BJ (cell line): ENCODE measurements at regions not wholly inside any gene's neighbourhood (a gene's known extent, or its start where the extent isn't known, plus 50 kb on each side); places are given as distances from the start of the nearest gene placed in this dataset.
A peak's percentile ranks its signal among the peaks of the same experiment; 100 is the strongest.
"Not testable (repeated sequence)": the region's sequence is repeated elsewhere in the genome, so short reads cannot be mapped to it uniquely, and the experiment has no call there.

Source experiments
- CTCF ChIA-PET: fragments of 350-600 bp; formaldehyde crosslinking; extraction: SDS; loops from one replicate; lab custom pipeline; 2021; ENCODE audit warnings: antibody characterized with exemption, inconsistent platforms; lab: Yijun Ruan, JAX
- POLR2A ChIA-PET: fragments of 300-600 bp; sonication (Branson Sonifier 250); formaldehyde crosslinking; extraction: SDS; loops from one replicate; lab custom pipeline; 2021; ENCODE audit warnings: antibody characterized with exemption; lab: Charles Lee
- DNase-seq: peaks from one replicate; pipeline ENCODE4 v3.0.0-alpha.2; 2011; ENCODE audit warnings: low read depth
- H3K27me3 ChIP-seq: 2 replicates; pipeline ENCODE4 v1.6.0; 2011; ENCODE audit warnings: low read length; ENCODE audit not compliant: control insufficient read depth, insufficient read depth
- H3K36me3 ChIP-seq: 2 replicates; pipeline ENCODE4 v1.5.1; 2011; ENCODE audit warnings: low read length; ENCODE audit not compliant: control insufficient read depth, insufficient read depth
- H3K4me3 ChIP-seq: 2 replicates; pipeline ENCODE4 v1.5.1; 2011; ENCODE audit warnings: low read depth, mild to moderate bottlenecking, control low read depth, low read length
- TF ChIP-seq, protein P1 (sequence below): IDR thresholded peaks from 2 replicates; pipeline ENCODE4 v1.5.1; 2011; ENCODE audit warnings: low read depth, mild to moderate bottlenecking, control low read depth, inconsistent platforms, low read length, moderate library complexity; ENCODE audit not compliant: insufficient read depth

DNA sequence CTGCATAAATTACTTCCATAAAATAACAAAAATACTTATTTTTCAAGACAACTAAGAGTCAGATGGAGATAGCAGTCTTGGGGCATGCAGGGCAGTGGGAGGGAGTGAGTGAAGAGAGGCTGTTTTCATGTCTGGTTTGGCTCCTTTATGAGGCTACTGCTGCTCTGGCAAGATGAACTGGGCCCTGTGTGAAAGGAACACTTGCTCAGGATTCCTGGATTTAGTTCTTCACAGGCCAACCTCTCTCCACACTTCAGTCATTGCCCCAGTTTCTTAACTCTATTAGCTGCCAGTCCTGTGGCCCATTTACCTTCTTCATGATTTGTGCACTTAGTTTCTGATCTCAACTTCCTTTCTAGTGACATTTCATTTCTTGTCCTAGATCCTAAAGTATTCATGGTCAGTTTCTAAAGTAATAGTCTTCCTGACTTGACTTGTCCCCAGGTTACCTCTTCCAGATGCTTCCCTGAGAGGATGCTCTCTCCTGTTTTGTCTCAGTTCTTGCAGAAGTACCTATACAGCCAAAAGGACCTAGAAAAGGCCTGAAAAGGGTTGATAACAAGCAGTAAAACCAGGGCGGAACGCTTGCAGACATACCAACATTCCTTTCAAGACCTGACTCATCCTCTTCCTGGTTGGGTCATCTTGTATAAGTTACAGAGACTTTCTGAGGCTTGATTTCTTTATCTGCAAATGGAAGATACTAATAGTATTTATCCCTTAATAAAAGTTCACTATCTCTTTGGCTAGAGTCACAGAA, 77.0 kb upstream of the ZFAND5 start:
- H3K4me3 ChIP-seq, result no peak overlapping the region
- TF ChIP-seq, protein P1, sequence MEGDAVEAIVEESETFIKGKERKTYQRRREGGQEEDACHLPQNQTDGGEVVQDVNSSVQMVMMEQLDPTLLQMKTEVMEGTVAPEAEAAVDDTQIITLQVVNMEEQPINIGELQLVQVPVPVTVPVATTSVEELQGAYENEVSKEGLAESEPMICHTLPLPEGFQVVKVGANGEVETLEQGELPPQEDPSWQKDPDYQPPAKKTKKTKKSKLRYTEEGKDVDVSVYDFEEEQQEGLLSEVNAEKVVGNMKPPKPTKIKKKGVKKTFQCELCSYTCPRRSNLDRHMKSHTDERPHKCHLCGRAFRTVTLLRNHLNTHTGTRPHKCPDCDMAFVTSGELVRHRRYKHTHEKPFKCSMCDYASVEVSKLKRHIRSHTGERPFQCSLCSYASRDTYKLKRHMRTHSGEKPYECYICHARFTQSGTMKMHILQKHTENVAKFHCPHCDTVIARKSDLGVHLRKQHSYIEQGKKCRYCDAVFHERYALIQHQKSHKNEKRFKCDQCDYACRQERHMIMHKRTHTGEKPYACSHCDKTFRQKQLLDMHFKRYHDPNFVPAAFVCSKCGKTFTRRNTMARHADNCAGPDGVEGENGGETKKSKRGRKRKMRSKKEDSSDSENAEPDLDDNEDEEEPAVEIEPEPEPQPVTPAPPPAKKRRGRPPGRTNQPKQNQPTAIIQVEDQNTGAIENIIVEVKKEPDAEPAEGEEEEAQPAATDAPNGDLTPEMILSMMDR, result no peak
- DNase-seq, result peak; percentile 68
- H3K36me3 ChIP-seq, result no peaks in the 10 kb centered on the region
- ChIA-PET CTCF (interaction anchor here (0.5 to 2.1 kb wide), 2 partner anchors 13 to 179 kb away, joined by 3 to 5 read pairs; no protein-coding TSS in a partner anchor), POLR2A (no interaction called here)
- no peaks in the 10 kb centered on the region for H3K27me3 ChIP-seq

DNA sequence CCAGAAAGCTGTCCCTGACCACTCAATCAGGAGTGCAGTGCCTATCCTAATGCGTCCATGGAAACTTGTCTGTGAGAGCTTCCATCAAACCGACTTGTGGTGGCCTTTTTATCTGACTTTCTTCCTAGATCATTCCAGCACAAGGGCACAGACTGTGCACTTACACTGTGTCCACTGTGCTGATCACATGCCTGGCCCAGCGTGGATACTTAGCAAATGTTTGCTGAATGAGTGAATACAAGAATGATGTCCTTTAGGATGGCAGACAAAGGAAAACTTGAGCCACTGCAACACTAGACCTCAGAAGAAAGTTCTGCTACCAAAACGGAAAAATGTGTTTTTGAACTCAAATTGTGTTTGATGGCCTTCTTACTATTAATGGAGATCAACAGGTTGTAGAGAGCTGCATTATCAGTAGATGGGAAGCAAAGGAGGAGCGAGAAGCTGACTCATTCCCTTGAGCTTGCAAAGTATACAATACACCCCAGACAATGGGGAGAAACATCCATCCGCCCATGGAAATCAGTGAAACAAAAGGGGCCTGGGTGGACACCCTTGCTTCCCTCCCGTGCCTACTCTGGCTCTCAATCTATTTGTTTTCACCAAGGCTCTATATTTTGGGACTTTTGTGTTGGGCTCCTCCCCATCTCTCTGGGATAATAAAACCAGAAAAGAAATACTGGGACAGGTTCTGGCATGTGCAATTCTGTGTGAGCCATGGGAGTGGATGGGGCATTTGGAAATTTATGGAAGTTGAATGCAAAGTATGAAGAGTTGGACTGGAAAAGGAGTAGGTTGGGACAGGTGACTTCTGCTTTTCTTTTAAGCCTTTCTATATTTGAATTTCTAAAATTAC, 76.2 kb upstream of the ZFAND5 start:
- POLR2A ChIA-PET, result no interaction called here

DNA sequence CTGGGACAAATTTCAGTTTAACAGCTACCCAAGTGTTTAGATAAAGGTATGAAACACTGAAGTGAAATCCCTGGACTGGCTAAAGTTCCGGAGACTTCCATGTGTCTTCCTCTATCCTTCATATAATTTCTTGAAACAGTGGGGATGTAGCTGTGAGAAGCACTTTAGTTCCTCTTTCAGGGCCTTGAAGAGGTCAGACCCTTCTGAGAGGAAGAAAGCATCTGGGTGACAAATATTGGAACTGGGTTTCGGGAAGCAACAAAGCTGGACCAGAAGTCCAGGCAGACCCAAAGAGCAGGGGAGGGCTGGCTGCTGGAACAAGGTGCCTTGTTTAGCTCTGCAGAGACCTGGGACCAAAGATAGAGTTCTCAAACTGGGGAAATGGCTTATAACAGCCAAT, 75.4 kb upstream of the ZFAND5 start:
- TF ChIP-seq, protein P1, result no peak
- Histone ChIP-seq H3K27me3 (no peaks in the 10 kb centered on the region), H3K4me3 (no peak overlapping the region), H3K36me3 (no peaks in the 10 kb centered on the region)
- no peak for DNase-seq
- CTCF ChIA-PET, result interaction anchor here (0.6 to 2.1 kb wide), 2 partner anchors 12 to 103 kb away, joined by 3 to 5 read pairs; no protein-coding TSS in a partner anchor
- POLR2A ChIA-PET, result no interaction called here

More for the DNA sequence above, 76.2 kb upstream of the ZFAND5 start:
- Histone ChIP-seq H3K27me3 (no peaks in the 10 kb centered on the region), H3K36me3 (no peaks in the 10 kb centered on the region), H3K4me3 (no peak overlapping the region)
- TF ChIP-seq, protein P1, result no peak
- no peak for DNase-seq
- CTCF ChIA-PET, result interaction anchor here (0.6 to 2.1 kb wide), 2 partner anchors 12 to 102 kb away, joined by 3 to 5 read pairs; no protein-coding TSS in a partner anchor

DNA sequence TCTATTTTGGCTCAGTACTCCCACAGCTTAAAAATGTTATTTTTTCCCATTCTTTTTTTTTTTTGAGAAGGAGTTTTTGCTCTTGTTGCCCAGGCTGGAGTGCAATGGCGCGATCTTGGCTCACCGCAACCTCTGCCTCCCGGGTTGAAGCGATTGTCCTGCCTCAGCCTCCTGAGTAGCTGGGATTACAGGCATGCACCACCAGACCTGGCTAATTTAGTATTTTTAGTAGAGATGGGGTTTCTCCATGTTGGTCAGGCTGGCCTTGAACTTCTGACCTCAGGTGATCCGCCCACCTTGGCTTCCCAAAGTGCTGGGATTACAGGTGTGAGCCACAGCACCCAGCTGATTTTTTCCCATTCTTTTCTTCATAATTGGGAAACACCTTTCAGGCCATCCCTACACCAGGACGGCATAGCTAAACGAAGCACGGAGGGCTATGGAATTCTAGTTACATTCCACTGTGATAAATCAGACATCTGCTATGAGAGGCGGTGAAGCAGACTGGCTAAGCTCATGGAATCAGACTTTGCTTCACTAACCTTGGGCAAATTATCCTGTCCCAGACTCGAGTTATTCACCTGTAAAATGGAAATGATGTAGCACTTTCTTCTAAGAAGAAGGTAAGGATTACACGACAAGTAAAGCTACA, 68.7 kb upstream of the ZFAND5 start:
- not testable (repeated sequence) for DNase-seq, H3K36me3 ChIP-seq, H3K27me3 ChIP-seq, H3K4me3 ChIP-seq
- ChIA-PET CTCF (interaction anchor here (1.4 kb wide), 1 partner anchor 10 kb away, joined by 4 read pairs; no protein-coding TSS in a partner anchor), POLR2A (interaction anchor here (0.6 to 0.9 kb wide), 3 partner anchors 71 to 640 kb away, joined by 3 to 8 read pairs (median 3); no protein-coding TSS in a partner anchor)

DNA sequence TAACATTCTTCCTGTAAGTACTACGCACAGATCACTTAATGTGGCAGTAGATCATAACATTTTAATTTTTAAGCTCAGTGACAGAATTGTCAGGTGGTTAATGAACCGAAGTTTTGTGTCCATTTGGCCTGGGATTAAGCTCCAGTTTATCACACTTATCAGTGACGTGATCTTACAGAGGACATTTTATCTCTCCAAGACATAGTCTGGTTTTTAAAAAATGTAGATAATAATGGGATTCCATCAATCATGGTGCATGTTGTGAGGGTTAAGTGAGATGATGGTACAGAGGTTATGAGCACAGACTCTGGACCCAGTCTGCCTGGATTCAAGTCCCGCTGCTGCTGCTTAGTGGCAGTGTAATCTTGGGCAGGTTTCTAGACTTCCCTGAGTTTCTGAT, 66.0 kb upstream of the ZFAND5 start:
- ChIA-PET POLR2A (interaction anchor here (0.5 to 0.6 kb wide), 2 partner anchors 69 to 1869 kb away, joined by 3 to 12 read pairs; no protein-coding TSS in a partner anchor), CTCF (interaction anchor here (0.6 kb wide), 1 partner anchor 12 kb away, joined by 3 read pairs; no protein-coding TSS in a partner anchor)
- no peaks in the 10 kb centered on the region for H3K27me3 ChIP-seq
- H3K36me3 ChIP-seq, result no peaks in the 10 kb centered on the region
- no peak for DNase-seq
- TF ChIP-seq, protein P1, result no peak
- H3K4me3 ChIP-seq, result no peak overlapping the region
